ENCODE measurements at regions not wholly inside any gene's neighbourhood (a gene's known extent, or its start where the extent isn't known, plus 50 kb on each side); places are given as distances from the start of the nearest gene placed in this dataset.

DNA sequence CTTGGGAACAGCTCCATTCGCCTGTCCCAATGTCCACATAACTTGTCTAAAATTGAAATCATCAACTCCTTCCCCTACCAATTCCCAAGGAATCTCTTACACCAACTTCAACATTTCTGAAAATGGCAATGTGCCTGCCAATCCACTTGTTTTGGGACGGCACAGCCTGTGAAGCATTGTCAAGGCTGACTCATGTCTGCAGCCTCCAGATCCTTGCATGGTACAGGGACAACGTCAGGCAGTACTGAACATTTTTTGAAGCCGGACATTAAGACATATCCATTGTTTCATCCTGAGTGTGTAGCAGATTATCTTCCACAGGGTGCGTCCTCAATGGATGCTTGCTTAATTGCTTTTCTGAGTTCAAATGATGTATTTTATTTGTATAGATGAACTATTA lies 794.1 kb downstream of the BCL11B start:
- H3K4me3 ChIP-seq, result no peak overlapping the region
- no peaks in the 10 kb centered on the region for H3K79me2 ChIP-seq
- no peak overlapping the region for H2AFZ ChIP-seq
- WGBS (ENCODE audit: low lambda C conversion rate, missing lambda C conversion rate), result 94% methylated on average over 5 of the region's 5 CpGs
- H3K4me2 ChIP-seq, result no peak overlapping the region
- TF ChIP-seq EZH2 (IDR thresholded peaks at IDR 0.05; ENCODE audit: borderline replicate concordance) (no peak), EZH2phosphoT487 (IDR thresholded peaks at IDR 0.05; ENCODE audit: low read depth, severe bottlenecking, unreplicated experiment) (no peak), CTCF (IDR thresholded peaks at IDR 0.05; ENCODE audit: poor library complexity) (no peak)
- no peaks in the 10 kb centered on the region for H3K9me2 ChIP-seq (replicated peaks; ENCODE audit: insufficient read depth)
- H3K4me1 ChIP-seq (ENCODE audit: insufficient read depth), result no peaks in the 10 kb centered on the region
- no peak for DNase-seq (ENCODE audit: low spot score)
- no peaks in the 10 kb centered on the region for H3K36me3 ChIP-seq (replicated peaks; ENCODE audit: insufficient read depth, low read depth)
- H3K27ac ChIP-seq, result no peak overlapping the region
- H3K9me3 ChIP-seq (ENCODE audit: low read depth), result no peaks in the 10 kb centered on the region
- no peaks in the 10 kb centered on the region for H4K20me1 ChIP-seq (ENCODE audit: insufficient read depth, poor library complexity, severe bottlenecking)
- H3K27me3 ChIP-seq, result no peaks in the 10 kb centered on the region

DNA sequence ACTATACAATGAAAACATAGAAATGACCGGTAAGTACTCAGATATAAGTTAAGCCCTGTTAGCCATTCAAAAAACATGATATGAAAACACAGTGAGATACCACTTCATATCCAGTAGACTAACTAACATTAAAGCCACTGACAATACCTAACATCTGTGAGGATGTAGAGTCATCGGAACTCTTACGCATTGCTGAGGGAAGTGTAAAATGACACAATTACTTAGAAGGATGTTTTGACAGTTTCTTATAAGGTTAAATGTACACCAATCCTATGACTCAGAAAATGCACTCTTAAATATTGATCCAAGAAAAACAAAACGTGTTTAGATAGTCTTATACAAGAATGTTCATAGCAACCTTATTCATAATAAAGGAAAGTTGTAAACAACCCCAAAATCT lies 782.9 kb downstream of the BCL11B start:
- TF ChIP-seq EZH2 (IDR thresholded peaks at IDR 0.05; ENCODE audit: borderline replicate concordance) (no peak), EZH2phosphoT487 (IDR thresholded peaks at IDR 0.05; ENCODE audit: low read depth, severe bottlenecking, unreplicated experiment) (no peak), CTCF (IDR thresholded peaks at IDR 0.05; ENCODE audit: poor library complexity) (no peak)
- Histone ChIP-seq H3K27me3 (no peaks in the 10 kb centered on the region), H4K20me1 (ENCODE audit: insufficient read depth, poor library complexity, severe bottlenecking) (no peaks in the 10 kb centered on the region), H3K36me3 (replicated peaks; ENCODE audit: insufficient read depth, low read depth) (no peaks in the 10 kb centered on the region), H2AFZ (no peak overlapping the region), H3K27ac (no peak overlapping the region), H3K4me3 (no peak overlapping the region), H3K4me1 (ENCODE audit: insufficient read depth) (no peaks in the 10 kb centered on the region), H3K4me2 (no peak overlapping the region), H3K9me2 (replicated peaks; ENCODE audit: insufficient read depth) (no peaks in the 10 kb centered on the region), H3K9me3 (ENCODE audit: low read depth) (no peaks in the 10 kb centered on the region), H3K79me2 (no peaks in the 10 kb centered on the region)
- DNase-seq (ENCODE audit: low spot score), result no peak
- WGBS (ENCODE audit: low lambda C conversion rate, missing lambda C conversion rate), result 81% methylated on average over 4 of the region's 4 CpGs

DNA sequence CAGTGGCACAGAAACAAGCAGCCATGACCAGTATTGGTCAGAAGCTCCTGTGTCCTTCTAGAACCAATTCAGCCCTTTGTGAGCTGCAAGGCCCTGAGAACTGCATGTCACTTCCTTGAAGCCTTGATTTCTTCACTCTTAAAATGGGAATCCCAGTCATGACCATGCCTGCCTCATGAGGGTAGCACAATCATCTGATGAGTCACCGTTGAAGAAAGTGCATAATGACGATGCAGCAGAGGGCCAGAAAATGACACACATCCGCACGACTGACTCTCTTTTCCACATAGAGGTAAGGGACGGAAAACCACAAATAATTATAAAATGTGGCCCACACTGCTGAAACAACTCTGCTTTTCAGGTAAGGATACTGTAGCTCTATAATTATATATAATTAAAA lies 777.4 kb downstream of the BCL11B start:
- Histone ChIP-seq H3K9me2 (replicated peaks; ENCODE audit: insufficient read depth) (no peaks in the 10 kb centered on the region), H3K36me3 (replicated peaks; ENCODE audit: insufficient read depth, low read depth) (no peaks in the 10 kb centered on the region), H3K27ac (no peak overlapping the region), H2AFZ (no peak overlapping the region), H3K4me2 (no peak overlapping the region), H3K27me3 (no peaks in the 10 kb centered on the region), H3K4me1 (ENCODE audit: insufficient read depth) (no peaks in the 10 kb centered on the region), H3K4me3 (no peak overlapping the region), H3K9me3 (ENCODE audit: low read depth) (no peaks in the 10 kb centered on the region), H4K20me1 (ENCODE audit: insufficient read depth, poor library complexity, severe bottlenecking) (no peaks in the 10 kb centered on the region), H3K79me2 (no peaks in the 10 kb centered on the region)
- DNase-seq (ENCODE audit: low spot score), result no peak
- TF ChIP-seq CTCF (IDR thresholded peaks at IDR 0.05; ENCODE audit: poor library complexity), result no peak
- no peak for TF ChIP-seq EZH2phosphoT487 (IDR thresholded peaks at IDR 0.05; ENCODE audit: low read depth, severe bottlenecking, unreplicated experiment)
- TF ChIP-seq EZH2 (IDR thresholded peaks at IDR 0.05; ENCODE audit: borderline replicate concordance), result no peak
- WGBS (ENCODE audit: low lambda C conversion rate, missing lambda C conversion rate), result 88% methylated on average over 5 of the region's 5 CpGs
